ENCODE measurements at regions not wholly inside any gene's neighbourhood (a gene's known extent, or its start where the extent isn't known, plus 50 kb on each side); places are given as distances from the start of the nearest gene placed in this dataset.

DNA sequence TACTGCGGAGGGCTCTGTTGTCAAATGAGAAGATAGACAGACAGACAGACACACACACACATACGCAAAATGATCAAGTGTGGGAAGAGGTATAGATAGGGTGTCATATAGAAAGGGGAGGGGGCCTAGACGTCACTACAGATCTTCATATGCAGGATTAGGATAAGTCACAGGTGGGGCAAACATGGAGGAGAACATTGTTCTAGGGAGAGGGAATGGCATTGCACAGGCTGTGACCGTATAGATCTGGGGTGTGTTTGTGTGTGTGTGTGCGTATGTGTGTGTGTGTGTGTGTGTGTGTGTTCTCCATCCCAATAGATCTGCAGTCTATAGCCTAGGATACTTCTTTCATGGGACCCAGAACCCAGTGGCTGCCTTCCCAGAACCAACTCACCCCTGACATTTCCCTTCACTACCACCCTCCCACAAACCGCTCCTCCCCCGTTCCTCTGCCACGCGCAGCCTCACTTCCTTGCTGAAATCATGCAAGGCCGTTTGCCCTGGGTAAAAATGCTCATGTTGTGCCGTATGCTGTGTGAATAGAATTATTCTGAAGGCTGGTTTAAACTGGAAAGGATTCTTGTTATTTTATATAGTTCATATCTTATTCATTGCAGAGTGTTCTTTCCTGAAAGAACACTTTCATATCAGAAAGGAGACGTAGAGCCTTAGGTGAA is 50.5 kb upstream of the CCL1 start:
- DNase-seq = no peak

DNA sequence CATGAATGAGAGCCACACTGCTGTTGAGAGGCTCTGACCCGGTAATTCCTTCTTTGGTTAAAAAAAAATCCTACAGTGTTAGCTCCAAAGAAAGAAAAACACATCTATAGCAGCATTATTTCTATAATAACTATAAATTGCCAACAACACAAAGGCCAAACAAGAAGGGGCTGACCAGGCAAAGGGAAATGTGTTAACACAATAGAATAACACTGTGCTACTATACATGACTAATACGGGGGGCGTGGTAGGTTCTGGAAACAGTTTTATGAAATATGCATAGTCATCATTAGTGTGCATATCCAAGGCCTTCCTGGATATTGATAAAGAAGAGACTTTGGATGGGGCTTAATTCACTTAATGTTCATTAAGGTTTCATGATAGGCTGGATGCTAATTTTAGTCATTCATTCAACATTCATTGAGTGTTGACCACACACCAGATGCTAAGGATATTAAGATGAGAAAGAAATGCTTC is 50.0 kb upstream of the CCL1 start:
- DNase-seq = no peak
